Neural cell (in vitro differentiated cells): ENCODE measurements at regions not wholly inside any gene's neighbourhood (a gene's known extent, or its start where the extent isn't known, plus 50 kb on each side); places are given as distances from the start of the nearest gene placed in this dataset.

Source experiments
- H2AFZ ChIP-seq: fragments of 200-600, 300-800 bp; sonication (generic), shearing (Covaris generic); 2 replicates; pipeline ENCODE4 v1.6.0; 2014; ENCODE audit warnings: low read depth, mild to moderate bottlenecking, antibody characterized with exemption, low read length, moderate library complexity
- H3F3A ChIP-seq: fragments of 200-600 bp; shearing (Covaris generic); 2 replicates; pipeline ENCODE4 v1.6.1; 2016; ENCODE audit warnings: mild to moderate bottlenecking, moderate library complexity, mixed read lengths, antibody characterized with exemption, low read length; ENCODE audit not compliant: insufficient read depth, poor library complexity, severe bottlenecking
- H3K27ac ChIP-seq: fragments of 200-600, 300-800 bp; sonication (generic), shearing (Covaris generic); 2 replicates; pipeline ENCODE4 v1.5.1; 2014; ENCODE audit warnings: mild to moderate bottlenecking, low read length, moderate library complexity
- H3K27me3 ChIP-seq: fragments of 300-800, 200-600 bp; sonication (generic), shearing (Covaris generic); 2 replicates; pipeline ENCODE4 v1.6.0; 2014; ENCODE audit warnings: mild to moderate bottlenecking, low read depth, low read length, moderate library complexity; ENCODE audit not compliant: insufficient read depth
- H3K36me3 ChIP-seq: fragments of 300-800, 200-600 bp; sonication (generic), shearing (Covaris generic); 2 replicates; pipeline ENCODE4 v1.5.1; 2014; ENCODE audit warnings: mild to moderate bottlenecking, antibody characterized with exemption, low read length, moderate library complexity; ENCODE audit not compliant: insufficient read depth
- H3K4me2 ChIP-seq: fragments of 300-800, 200-600 bp; sonication (generic), shearing (Covaris generic); 2 replicates; pipeline ENCODE4 v1.6.0; 2014; ENCODE audit warnings: mild to moderate bottlenecking, low read length
- H3K4me3 ChIP-seq: fragments of 300-800, 200-600 bp; sonication (generic), shearing (Covaris generic); 2 replicates; pipeline ENCODE4 v1.5.1; 2014; ENCODE audit warnings: mild to moderate bottlenecking, low read length, moderate library complexity
- H3K79me2 ChIP-seq: fragments of 200-600 bp; shearing (Covaris generic); replicated peaks from 2 replicates; pipeline ENCODE4 v1.6.0; 2014; ENCODE audit warnings: mild to moderate bottlenecking, low read length, moderate library complexity; ENCODE audit not compliant: insufficient read depth
- H3K9ac ChIP-seq: fragments of 300-800, 200-600 bp; sonication (generic), shearing (Covaris generic); 2 replicates; pipeline ENCODE4 v1.6.1; 2016; ENCODE audit warnings: mild to moderate bottlenecking, low read length, mixed read lengths
- H3K9me2 ChIP-seq: fragments of 200-600 bp; shearing (Covaris generic); 2 replicates; pipeline ENCODE4 v1.6.1; 2016; ENCODE audit warnings: mild to moderate bottlenecking, low read length, mixed read lengths; ENCODE audit not compliant: insufficient read depth
- H3K9me3 ChIP-seq: fragments of 200-600, 300-800 bp; sonication (generic), shearing (Covaris generic); 2 replicates; pipeline ENCODE4 v1.6.1; 2016; ENCODE audit warnings: mild to moderate bottlenecking, mixed run types, low read length, moderate library complexity, mixed read lengths
- H4K20me1 ChIP-seq: fragments of 200-600 bp; shearing (Covaris generic); 2 replicates; pipeline ENCODE4 v1.6.1; 2016; ENCODE audit warnings: mild to moderate bottlenecking, mixed run types; ENCODE audit not compliant: insufficient read depth
- EP300 ChIP-seq: fragments of 450-650 bp; conservative IDR thresholded peaks from 2 replicates; pipeline ENCODE4 v1.6.1; 2014; ENCODE audit warnings: antibody characterized with exemption, mild to moderate bottlenecking, moderate library complexity; ENCODE audit not compliant: poor library complexity, severe bottlenecking
- EZH2 ChIP-seq: fragments of 200-600, 300-800 bp; shearing (Covaris generic), sonication (generic); IDR thresholded peaks from 2 replicates; pipeline ENCODE4 v1.6.1; 2014; ENCODE audit warnings: antibody characterized with exemption, low read length, borderline replicate concordance, mild to moderate bottlenecking; ENCODE audit not compliant: insufficient read depth, poor library complexity, severe bottlenecking
- MXI1 ChIP-seq: fragments of 450-650 bp; conservative IDR thresholded peaks from 2 replicates; pipeline ENCODE4 v1.6.1; 2014; ENCODE audit warnings: antibody characterized with exemption, mild to moderate bottlenecking; ENCODE audit not compliant: poor library complexity, severe bottlenecking
- POLR2AphosphoS5 ChIP-seq: IDR thresholded peaks from 2 replicates; pipeline ENCODE4 v1.6.1; 2012
- RAD21 ChIP-seq: fragments of 450-650 bp; conservative IDR thresholded peaks from 2 replicates; pipeline ENCODE4 v1.6.1; 2014; ENCODE audit warnings: antibody characterized with exemption, mild to moderate bottlenecking, moderate library complexity
- SMC3 ChIP-seq: fragments of 450-650 bp; conservative IDR thresholded peaks from 2 replicates; pipeline ENCODE4 v1.6.1; 2014; ENCODE audit warnings: antibody characterized with exemption, mild to moderate bottlenecking, moderate library complexity; ENCODE audit not compliant: poor library complexity
- TAF1 ChIP-seq: IDR thresholded peaks from 2 replicates; pipeline ENCODE4 v1.6.1; 2012; ENCODE audit warnings: low read depth
- TF ChIP-seq, protein P1 (sequence below): IDR thresholded peaks from 2 replicates; pipeline ENCODE4 v1.6.1; 2012; ENCODE audit warnings: borderline replicate concordance
- TF ChIP-seq, protein P2 (sequence below): fragments of 450-650 bp; IDR thresholded peaks from 2 replicates; pipeline ENCODE4 v1.5.1; 2014; ENCODE audit warnings: antibody characterized with exemption, mild to moderate bottlenecking, moderate library complexity; ENCODE audit not compliant: poor library complexity, severe bottlenecking

DNA sequence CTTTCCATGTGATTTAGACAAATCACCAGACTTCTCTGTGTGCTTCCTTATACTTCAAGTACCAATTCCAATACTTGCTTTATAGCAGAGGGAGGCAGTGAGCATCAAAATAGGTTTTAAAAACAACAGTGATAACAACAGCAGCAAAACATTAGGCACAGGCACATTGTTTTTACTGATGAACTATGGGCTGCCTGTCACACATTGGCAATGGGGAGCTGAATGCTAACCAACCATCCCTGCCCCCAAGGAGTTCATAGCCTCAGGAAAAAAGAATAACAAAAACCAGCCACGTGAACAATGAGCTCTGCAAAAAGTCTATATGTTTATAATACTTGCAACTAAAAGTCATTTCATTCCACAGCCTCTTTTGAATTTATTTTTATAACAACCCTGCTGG, 287.9 kb upstream of the TRIB2 start:
- no peak overlapping the region for H2AFZ ChIP-seq
- no peaks in the 10 kb centered on the region for H3K79me2 ChIP-seq
- no peaks in the 10 kb centered on the region for H3K36me3 ChIP-seq
- no peak overlapping the region for H3K9ac ChIP-seq
- no peaks in the 10 kb centered on the region for H4K20me1 ChIP-seq
- no peak overlapping the region for H3K27ac ChIP-seq
- no peak overlapping the region for H3K4me3 ChIP-seq
- H3F3A ChIP-seq = no peaks in the 10 kb centered on the region
- no peak for TF ChIP-seq EP300
- no peak for TF ChIP-seq EZH2
- TF ChIP-seq, protein P1, sequence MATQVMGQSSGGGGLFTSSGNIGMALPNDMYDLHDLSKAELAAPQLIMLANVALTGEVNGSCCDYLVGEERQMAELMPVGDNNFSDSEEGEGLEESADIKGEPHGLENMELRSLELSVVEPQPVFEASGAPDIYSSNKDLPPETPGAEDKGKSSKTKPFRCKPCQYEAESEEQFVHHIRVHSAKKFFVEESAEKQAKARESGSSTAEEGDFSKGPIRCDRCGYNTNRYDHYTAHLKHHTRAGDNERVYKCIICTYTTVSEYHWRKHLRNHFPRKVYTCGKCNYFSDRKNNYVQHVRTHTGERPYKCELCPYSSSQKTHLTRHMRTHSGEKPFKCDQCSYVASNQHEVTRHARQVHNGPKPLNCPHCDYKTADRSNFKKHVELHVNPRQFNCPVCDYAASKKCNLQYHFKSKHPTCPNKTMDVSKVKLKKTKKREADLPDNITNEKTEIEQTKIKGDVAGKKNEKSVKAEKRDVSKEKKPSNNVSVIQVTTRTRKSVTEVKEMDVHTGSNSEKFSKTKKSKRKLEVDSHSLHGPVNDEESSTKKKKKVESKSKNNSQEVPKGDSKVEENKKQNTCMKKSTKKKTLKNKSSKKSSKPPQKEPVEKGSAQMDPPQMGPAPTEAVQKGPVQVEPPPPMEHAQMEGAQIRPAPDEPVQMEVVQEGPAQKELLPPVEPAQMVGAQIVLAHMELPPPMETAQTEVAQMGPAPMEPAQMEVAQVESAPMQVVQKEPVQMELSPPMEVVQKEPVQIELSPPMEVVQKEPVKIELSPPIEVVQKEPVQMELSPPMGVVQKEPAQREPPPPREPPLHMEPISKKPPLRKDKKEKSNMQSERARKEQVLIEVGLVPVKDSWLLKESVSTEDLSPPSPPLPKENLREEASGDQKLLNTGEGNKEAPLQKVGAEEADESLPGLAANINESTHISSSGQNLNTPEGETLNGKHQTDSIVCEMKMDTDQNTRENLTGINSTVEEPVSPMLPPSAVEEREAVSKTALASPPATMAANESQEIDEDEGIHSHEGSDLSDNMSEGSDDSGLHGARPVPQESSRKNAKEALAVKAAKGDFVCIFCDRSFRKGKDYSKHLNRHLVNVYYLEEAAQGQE = no peak
- TF ChIP-seq SMC3 = no peak
- no peak for TF ChIP-seq MXI1
- TF ChIP-seq, protein P2, sequence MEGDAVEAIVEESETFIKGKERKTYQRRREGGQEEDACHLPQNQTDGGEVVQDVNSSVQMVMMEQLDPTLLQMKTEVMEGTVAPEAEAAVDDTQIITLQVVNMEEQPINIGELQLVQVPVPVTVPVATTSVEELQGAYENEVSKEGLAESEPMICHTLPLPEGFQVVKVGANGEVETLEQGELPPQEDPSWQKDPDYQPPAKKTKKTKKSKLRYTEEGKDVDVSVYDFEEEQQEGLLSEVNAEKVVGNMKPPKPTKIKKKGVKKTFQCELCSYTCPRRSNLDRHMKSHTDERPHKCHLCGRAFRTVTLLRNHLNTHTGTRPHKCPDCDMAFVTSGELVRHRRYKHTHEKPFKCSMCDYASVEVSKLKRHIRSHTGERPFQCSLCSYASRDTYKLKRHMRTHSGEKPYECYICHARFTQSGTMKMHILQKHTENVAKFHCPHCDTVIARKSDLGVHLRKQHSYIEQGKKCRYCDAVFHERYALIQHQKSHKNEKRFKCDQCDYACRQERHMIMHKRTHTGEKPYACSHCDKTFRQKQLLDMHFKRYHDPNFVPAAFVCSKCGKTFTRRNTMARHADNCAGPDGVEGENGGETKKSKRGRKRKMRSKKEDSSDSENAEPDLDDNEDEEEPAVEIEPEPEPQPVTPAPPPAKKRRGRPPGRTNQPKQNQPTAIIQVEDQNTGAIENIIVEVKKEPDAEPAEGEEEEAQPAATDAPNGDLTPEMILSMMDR = no peak
- no peak for TF ChIP-seq POLR2AphosphoS5
- no peak for TF ChIP-seq RAD21
- TF ChIP-seq TAF1 = no peak
- no peaks in the 10 kb centered on the region for H3K9me2 ChIP-seq
- no peak overlapping the region for H3K4me2 ChIP-seq
- no peaks in the 10 kb centered on the region for H3K9me3 ChIP-seq
- no peaks in the 10 kb centered on the region for H3K27me3 ChIP-seq

DNA sequence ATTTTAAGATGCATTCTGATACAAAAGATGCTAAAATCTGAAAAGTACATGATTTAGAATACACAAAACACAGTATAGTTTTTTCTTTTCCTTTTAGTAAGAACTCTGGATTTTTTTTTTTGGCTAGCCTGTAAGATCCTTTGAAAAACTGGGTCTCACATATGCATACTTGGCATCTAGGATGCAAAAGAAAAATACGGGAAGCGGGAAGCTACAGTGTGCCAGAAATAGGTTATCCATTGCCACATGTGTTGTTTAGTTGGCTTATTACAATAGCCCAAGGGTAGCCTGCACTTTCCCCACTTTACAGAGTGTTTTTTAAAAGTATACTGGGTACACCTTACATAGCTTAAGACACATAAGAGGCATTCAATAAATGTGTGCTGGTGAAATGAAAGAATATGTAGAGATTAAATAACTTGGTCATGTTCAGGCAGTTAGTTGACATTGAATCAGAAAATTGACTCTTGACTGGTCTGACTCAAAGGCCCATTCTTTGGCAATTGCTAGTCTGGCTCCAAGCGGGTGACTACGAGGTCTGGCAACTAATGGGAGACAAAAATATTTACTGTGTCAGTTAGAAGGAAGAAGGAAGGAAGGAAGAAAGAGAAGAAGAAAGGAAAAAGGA, 286.8 kb upstream of the TRIB2 start:
- no peak overlapping the region for H3K9ac ChIP-seq
- no peaks in the 10 kb centered on the region for H3K27me3 ChIP-seq
- no peaks in the 10 kb centered on the region for H3K36me3 ChIP-seq
- no peak overlapping the region for H3K4me2 ChIP-seq
- H3K4me3 ChIP-seq = no peak overlapping the region
- no peak overlapping the region for H2AFZ ChIP-seq
- TF ChIP-seq, protein P1 = no peak
- TF ChIP-seq EZH2 = no peak
- TF ChIP-seq SMC3 = no peak
- no peak for TF ChIP-seq MXI1
- TF ChIP-seq TAF1 = no peak
- TF ChIP-seq RAD21 = no peak
- H3K79me2 ChIP-seq = no peaks in the 10 kb centered on the region
- no peaks in the 10 kb centered on the region for H3F3A ChIP-seq
- no peaks in the 10 kb centered on the region for H3K9me3 ChIP-seq
- H3K27ac ChIP-seq = no peak overlapping the region
- H4K20me1 ChIP-seq = no peaks in the 10 kb centered on the region
- H3K9me2 ChIP-seq = no peaks in the 10 kb centered on the region
